Ecto neural progenitor cell (in vitro differentiated cells): ENCODE measurements at regions not wholly inside any gene's neighbourhood (a gene's known extent, or its start where the extent isn't known, plus 50 kb on each side); places are given as distances from the start of the nearest gene placed in this dataset.

ENCODE experiments used
- DNase-seq: peaks from one replicate; pipeline ENCODE4 v3.0.0-alpha.2; 2018; ENCODE audit warnings: low spot score

DNA sequence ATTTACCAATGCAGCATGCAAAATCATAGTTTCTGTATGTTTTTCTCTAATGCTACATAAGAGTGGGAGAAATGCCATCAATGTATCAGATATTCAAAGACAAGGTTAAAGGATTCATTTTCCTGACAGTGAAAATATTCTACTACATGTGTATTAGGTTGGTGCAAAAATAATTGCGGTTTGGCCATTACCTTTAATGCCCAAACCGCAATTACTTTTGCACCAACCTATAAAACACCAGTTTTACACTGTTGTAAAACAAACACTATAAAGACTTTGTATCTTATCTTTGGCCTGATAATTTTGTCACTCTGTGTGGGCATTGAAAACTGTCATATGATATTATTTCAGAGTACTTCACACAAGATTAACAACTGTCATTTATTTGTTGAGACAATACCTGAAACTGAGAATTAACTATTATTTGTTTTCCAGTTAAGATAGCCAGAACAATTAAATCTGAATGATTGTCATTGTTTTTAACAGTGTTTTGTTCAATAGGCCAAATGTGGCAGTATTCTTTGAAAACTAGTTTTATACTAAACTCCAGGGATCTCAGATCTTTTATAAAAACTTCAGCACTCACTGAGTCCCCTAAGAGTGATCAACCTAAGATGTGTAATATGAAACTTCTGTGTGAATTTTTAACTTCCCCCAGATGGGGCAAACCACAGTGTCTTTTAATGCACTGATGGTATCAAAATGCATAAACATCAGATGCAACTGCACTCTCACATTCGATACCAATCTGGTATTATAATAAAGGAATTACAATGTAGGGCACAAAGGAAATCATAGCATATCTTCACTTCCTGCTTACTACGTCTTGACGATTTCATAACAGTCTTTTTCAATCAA, 53.8 kb upstream of the FBN2 start:
- no peak for DNase-seq

DNA sequence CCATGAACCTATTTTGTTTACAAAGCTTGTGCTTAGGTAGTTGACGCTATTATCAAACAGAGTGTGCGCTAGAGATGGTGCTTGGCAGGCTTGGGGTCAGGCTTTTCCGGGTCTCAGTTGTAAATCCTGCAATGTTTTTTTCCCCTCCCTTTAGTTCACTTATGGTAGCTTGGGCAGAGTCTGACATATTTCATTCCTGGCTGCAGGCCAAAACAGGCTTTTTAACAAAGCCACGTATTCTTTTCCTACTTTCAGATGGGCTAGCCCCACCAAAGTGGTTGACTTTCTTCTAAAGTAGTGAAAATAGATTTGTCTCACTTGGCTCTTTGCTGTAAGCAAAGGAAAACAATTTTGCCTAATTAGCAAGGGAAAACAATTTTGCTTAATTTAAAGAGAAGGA, 58.0 kb upstream of the FBN2 start:
- DNase-seq = no peak

DNA sequence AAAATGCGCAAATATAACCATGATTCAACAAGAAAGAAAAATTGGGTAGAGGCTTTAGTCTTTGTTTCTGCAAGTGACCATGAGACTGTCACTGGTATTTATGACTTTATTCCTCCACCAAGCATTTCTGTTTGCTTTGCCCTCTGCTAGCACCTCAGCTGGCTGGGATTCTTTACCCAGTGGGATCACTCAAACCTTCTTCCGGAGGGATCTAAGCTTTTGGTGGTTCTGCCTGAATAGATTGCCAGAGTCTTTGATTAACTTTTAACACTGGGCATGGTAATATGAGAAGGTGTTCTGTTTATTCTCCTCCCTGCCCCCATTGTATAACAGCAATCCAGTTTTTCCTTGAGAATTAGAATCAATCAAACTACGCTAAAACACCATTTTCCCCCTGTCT, 59.1 kb upstream of the FBN2 start:
- no peak for DNase-seq

DNA sequence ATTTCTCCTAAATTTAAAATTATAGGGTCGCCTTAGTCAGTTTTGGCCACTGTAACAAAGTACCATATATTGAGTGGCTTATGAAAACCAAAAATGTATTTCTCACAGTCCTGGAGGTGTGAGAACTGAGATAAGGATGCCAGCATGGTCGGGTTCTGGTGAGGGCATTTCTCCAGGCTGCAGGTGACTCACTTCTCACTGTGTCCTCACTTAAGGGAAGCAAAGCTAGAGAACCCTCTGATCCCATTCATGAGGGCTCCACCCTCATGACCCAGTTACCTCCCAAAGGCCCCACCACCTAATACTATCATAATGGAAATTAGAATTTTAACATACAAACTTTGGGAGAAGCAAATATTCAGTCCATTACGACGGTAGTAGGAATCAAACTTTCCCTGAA, 75.1 kb upstream of the FBN2 start:
- DNase-seq = no peak

DNA sequence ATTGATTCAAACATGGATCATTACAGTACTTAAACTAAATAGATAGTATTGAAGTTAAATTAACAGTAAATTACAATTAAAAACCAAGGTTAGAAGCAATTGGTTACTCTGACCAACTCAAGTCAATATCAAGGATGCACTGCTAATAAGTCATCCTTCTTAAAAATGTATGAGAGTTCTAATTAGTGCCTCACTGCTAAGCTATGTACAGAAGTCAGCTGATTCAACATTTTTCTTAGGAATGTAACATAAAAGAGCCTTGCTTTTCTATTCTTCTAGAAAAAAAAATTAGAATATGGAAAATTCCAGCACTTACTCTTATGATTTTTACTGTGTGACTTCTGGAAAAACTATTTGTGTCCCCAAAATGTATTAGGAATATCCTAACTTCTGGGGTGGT, 75.7 kb upstream of the FBN2 start:
- DNase-seq = no peak

DNA sequence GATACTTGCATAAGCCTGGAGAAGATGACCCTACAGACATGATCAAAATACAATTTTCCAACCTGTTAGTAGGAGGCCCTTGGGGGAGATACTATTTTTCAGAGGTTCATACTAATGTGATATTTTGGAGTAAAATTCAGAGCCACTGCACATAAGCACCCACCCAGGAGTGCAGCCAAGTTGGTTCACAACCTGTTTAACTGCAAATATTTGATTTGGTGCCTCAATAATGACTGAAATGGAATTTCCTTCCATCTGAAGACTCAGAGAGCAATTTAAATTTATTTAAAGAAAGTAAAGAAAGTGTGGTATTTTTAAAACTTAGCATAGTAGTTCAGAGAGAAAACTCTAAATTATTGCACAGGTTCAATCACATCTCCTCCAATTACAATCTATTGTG, 77.5 kb upstream of the FBN2 start:
- no peak for DNase-seq

DNA sequence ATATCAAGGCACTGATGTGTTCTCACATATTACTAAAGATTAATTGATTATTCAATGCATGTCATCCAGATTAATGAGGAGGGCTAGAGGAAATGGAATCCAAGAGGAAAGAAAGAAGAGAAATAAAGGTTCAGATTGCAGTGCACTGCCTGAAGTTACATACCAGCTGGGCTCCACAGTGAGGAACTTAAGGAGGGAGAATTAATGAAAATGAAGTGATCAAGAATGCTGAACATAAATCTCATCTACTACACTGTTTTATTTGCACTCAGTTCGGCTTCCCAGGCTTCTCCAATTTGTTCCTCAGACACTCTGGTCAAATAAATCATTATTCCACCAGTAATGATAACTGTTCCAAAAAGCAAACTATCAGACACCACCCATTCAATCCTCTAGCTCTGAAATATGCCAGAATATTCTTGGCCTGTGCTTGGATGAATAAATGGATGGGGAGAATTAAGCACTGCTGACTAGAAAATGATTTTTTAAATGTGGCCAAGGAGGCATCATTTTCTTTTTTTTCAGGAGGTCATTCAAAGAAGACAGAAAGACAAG, 88.6 kb upstream of the FBN2 start:
- DNase-seq = no peak

DNA sequence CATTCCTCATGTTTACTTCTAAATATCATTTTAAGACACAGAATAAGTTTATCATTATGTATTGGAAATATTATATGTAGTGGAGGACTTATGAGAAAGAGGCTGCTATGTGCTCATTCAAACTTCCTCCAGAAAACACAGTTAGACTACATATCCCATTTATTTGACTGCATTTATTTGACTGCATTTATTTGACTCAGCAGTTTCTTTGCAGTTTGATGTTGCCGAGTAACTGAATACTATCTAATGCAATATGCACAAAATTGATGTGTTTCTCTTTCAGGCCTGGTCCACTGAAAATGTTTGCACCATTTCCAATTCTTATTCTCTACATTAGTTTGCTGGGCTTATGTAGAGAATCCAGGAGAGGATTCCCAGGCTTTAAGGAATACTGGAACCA, 89.9 kb upstream of the FBN2 start:
- no peak for DNase-seq

DNA sequence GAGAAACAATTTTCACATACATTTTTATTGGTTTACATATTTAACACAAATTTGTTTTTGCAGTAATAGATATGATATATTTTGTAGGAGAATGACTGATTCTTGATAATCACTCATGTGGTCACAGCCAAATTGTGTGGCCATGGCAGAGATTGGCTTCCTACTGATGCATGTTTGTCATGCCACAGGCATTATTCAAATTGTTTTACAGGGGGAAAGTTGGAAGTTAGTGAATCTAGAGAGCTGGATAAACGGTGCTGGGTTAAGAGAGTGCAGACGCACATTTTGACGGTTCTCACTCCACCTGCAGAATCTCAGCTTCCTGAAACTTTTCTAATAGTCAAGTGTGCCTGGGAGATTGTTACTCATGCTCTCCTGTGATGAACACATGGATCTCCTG, 91.1 kb upstream of the FBN2 start:
- no peak for DNase-seq

DNA sequence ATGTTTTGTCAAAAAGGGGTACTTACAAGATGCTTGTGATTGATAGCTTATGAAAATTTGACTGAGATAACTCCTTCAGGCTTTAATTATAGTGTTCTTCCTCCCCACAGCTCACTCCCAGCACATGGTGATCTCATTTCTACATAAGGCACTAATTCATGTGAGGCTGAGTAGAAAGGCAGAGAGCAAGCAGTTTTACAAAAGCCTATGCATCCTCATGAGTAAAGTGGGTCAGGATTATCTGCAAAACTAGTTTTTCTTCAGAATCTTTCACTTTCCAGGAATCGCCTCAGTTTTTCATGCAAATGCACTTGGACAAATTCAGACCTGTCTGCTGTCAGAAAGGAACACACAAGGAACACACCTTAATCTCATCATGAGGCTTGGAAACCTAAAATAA, 92.1 kb upstream of the FBN2 start:
- no peak for DNase-seq

DNA sequence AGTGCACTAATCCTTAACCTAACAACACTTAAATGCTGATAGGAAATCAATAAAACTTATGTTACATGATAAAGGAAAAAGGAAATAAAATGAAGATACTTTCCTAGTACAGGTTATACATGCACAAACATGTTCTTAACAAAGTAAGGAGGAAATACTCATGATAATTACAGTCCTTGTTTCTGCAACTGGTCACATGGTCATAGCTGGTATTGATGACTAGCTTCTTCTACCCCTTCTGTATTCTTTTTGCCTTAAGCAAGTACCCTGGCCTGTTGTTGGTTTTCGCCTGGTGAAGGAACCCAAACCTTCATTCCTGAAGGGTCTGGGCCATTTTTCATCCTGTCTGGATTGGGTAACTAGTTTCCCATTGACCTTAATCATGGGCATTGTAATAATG, 93.7 kb upstream of the FBN2 start:
- no peak for DNase-seq

DNA sequence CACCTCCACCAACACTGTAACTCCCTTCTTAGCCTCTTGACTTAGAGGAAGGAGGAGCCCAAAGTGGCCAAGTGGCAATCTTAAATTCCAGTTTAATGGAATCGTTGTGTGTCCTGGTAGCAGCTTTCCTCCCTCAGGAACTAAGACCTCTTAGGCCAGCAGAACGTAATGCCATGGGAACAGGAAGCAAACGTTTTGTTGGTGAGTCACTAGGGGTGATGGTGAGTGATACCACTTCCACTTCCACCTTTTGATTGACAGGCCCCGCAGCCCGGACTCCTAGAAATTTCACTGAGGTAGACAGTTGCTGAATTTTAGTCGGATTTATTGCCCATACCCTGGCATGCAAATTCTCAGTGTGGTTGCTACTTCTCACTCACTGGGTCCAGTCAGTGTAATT, 94.2 kb upstream of the FBN2 start:
- DNase-seq = no peak

DNA sequence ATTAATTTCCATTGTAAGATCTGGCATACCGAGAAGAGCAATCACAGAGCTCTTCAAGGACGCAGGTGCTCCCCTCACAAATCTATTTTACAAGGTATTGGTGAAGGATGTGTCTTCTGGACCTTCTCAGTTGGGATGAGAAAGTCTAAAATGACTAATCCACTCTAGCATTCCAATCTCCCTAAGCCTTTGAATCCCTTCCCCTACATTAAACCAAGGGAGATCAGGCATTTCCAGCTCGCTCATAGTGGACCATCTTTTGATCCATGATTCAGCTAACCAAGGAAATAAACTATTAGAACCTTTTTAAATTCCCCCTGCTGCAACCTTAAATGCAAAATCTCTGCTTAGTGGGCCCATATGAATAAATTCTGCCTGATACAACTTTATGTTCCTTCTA, 95.9 kb upstream of the FBN2 start:
- no peak for DNase-seq

DNA sequence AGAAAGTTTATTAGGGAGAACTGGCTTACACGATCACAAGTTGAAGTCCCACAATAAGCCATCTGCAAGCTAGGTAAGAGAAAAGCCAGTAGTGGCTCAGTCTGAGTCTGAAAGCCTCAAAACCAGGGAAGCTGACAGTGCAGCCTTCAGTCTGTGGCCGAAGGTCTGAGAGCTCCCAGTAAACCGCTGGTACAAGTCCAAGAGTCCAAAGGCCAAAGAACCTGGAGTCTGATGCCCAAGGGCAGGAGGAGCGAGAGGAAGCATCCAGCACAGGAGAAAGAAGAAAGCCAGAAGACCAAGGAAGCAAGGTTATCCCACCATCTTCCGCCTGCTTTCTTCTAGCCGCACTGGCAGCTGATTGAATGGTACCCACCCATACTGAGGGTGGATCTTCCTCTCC, 97.3 kb upstream of the FBN2 start:
- DNase-seq = no peak

DNA sequence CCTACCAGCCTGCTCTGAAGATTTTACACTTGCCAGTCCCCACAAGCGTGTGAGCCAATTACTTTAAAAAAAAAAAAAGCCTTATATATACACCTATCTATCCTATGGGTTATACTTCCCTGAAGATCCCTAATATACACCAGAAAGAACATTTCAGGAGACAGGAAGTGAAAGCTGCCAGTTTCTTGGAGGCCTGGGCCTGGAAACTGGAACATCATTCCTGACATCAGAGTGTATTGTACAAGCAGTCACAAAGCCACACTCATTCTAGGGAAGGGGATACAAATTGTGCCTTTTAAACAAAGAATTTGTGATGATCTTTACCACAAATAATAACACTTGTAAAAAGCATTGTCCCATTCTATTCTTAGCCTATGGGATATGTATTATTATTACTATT, 98.3 kb upstream of the FBN2 start:
- DNase-seq = no peak

DNA sequence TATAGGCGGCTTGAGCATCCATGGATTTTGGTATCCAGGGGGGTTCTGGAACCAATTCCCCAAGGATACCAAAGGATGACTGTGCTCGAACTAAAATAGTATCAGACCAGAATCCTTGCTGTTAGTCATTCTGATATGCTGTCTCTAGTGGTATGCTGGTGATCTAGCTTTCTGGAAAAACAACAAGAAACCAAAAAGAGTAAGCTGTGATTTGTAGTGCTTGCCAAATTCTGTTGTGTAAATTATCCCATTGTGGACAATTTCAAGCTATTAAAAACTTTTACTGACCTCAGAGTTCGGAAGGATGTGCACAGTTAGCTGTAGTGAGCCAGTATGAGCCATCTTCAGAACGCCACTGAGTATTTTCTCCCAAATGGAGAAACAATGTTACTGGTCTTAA, 99.0 kb upstream of the FBN2 start:
- DNase-seq = no peak

DNA sequence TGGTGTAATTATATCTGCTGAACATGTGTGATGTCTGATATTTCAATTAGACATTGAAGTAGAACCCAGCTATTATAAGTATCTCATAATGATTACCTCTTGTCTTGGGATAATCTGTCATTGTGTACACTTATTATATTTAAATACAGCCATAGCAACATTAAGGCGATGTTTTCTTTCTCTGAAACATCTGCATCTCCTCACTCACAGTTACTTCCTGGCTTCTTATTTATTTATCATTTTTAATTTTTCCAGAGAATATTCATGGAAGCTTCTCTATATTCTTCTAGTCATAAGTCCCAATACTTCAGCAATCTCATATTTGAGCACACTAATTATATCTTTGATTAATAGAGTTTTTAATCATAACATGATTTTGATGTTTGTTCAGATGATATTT, 103.8 kb upstream of the FBN2 start:
- no peak for DNase-seq

DNA sequence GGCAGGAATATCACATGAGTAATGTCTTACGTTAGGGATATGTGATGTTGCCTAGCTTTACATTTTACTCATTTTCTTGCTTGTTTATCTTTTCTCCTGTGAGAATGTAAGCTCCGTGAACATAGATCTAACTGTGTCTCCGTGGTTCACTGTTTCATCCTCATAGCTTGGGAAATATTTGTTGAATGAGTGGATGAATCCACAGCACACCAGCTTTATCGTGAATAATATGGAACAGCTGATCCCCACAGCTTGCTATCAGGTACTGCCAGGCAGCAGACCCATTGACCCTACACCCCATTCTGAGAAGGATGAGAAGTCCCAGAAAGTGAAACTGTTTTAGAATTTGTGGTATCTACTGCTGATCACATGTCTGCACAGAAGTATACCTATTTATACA, 106.8 kb upstream of the FBN2 start:
- no peak for DNase-seq

DNA sequence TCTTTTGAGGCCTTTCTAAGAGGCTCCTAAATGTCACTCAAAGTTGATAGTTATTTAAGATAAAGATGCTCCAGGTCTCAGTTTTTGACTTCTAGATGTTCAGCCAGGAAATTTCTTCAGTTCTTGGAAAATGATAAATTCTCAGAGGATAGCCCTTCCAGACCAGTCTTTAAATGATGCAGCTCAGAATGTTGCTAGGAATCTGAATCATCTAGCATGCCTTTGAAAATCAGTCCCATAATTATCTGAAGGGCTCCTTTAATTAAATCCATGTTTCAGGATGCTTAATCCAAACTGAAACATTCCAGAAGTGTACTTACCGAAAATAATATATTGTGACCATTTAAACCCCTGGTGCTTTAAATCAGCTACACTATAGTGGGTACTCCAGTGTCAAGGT, 107.5 kb upstream of the FBN2 start:
- no peak for DNase-seq

DNA sequence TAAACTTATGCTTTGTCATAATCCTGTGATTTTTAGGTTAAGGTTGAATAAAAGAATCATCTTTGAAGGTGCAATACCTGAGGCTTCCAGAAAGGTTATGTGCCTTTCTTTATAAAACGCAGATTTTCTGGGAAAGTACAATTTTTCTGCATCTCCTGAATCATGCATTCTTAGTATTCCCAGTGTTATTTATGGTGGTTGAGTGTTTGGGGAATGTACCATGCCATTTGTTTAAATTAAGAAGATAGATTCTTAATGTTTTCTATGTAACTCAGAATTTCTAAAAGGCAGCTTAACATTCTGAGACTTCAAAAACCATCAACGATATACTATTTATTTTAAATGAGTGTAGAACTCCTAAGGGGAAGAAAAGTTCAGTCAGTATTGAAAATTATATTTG, 108.1 kb upstream of the FBN2 start:
- DNase-seq = no peak

DNA sequence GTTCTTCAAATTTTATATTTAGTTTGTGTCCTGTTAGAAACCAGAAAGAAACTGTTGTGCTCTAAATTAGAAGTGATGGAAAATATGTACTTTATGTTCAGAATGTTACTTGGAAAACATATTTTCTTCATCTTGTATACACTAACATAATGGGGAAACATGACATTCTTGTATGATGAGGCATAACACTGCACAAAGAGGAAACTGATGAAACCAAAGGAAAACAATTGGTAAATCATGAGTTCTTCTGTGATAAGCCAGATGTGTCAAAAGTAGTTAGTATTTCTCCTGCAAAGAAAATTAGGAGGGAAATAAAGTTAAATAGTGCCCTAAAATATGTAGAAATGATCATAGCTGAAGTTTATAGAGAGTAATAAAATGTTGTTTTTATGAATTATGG, 111.1 kb upstream of the FBN2 start:
- DNase-seq = no peak

DNA sequence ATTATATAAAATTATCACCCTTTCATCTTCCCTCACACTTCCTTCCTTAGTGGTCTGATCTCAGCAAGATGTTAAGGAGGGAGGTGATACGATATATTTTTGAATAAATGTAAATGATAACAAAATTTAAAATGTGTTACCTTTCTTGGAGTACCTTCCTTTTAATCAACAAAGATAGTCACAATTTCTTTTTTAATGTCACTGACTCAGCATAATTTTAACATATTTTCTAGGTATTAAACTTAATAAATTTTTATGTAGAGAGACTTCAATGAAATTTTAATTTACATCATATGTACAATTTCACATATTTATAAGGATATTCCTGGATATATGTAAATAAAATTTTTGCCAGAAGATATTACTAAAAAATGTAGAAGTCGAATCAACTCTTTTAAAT, 125.0 kb upstream of the FBN2 start:
- DNase-seq = no peak

DNA sequence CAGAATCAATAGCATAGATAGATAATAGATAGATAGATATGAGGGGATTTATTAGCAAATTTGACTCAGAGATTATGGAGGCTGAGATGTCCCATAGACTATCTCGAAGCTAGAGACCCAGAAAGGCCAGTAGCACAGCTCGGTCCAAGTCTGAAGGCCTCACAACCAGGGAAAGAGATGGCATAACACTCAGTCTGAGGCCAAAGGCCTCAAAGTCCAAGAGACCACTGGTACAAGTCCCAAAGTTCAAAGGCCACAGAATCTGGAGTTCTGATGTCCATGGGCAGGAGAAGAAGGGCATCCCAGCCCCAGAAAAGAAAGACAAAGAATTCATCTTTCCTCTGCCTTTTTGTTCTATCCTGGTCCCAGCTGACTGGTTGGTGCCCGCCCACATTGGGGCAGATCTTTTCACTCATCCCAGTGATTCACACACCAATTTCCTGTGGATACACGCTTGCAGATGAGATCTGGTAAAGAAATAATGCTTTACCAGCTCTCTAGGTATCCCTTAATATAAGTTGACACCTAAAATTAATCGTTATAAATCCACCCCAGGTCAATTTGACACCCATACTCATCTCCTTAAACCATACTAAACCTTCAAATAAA, 127.8 kb upstream of the FBN2 start:
- DNase-seq = no peak

DNA sequence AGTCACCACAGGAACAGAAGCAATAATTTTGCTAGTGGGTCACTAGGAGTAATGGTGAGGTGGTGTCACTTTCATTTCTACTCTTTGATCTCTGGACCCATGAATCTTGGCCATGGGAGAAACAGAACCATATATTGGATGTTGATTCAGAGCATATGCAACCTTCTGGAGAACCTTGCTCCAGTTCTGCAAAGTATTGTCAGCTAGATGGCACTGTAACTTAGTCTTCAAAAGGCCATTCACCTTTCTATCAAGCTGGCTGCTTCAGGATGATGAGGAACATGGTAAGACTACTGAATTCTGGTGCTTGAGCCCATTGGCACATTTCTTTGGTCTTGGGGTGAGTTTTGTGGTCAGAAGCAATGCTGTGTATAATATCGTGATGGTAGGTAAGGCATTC, 129.1 kb upstream of the FBN2 start:
- DNase-seq = no peak
